GM23338 (cell line): ENCODE measurements at regions not wholly inside any gene's neighbourhood (a gene's known extent, or its start where the extent isn't known, plus 50 kb on each side); places are given as distances from the start of the nearest gene placed in this dataset.

Source experiments
- ATAC-seq: fragments of 200-7000 bp; cut with Tn5 transposase; 3 replicates; pipeline ENCODE4 v1.9.1; 2020
- DNase-seq: peaks from one replicate; pipeline ENCODE4 v3.0.0-alpha.2; 2015; ENCODE audit warnings: low spot score
- H2AFZ ChIP-seq: fragments of 200-600 bp; sonication (generic); 2 replicates; pipeline ENCODE4 v1.8.0; 2016; ENCODE audit warnings: antibody characterized with exemption, mild to moderate bottlenecking, moderate library complexity
- H3F3A ChIP-seq: fragments of 200-600 bp; sonication (generic); replicated peaks from 2 replicates; pipeline ENCODE4 v1.8.0; 2017; ENCODE audit warnings: antibody characterized with exemption, mixed run types, low read depth
- H3K27ac ChIP-seq: fragments of 200-600 bp; sonication (generic); 2 replicates; pipeline ENCODE4 v1.6.1; 2016; ENCODE audit warnings: low read depth
- H3K27me3 ChIP-seq: fragments of 200-600 bp; sonication (generic); 2 replicates; pipeline ENCODE4 v1.8.0; 2016; ENCODE audit warnings: mild to moderate bottlenecking, mixed run types, moderate library complexity; ENCODE audit not compliant: insufficient read depth
- H3K36me3 ChIP-seq: fragments of 200-600 bp; sonication (generic); 2 replicates; pipeline ENCODE4 v1.8.0; 2016; ENCODE audit warnings: mild to moderate bottlenecking; ENCODE audit not compliant: insufficient read depth
- H3K4me1 ChIP-seq: fragments of 200-600 bp; sonication (generic); 2 replicates; pipeline ENCODE4 v1.8.0; 2016; ENCODE audit warnings: mild to moderate bottlenecking, moderate library complexity; ENCODE audit not compliant: insufficient read depth
- H3K4me2 ChIP-seq: fragments of 200-600 bp; sonication (generic); 2 replicates; pipeline ENCODE4 v1.7.1; 2017; ENCODE audit warnings: mixed run types
- H3K4me3 ChIP-seq: fragments of 200-600 bp; sonication (generic); 2 replicates; pipeline ENCODE4 v1.6.1; 2016; ENCODE audit warnings: mixed run types
- H3K79me2 ChIP-seq: fragments of 200-600 bp; sonication (generic); replicated peaks from 2 replicates; pipeline ENCODE4 v1.8.0; 2017; ENCODE audit warnings: mild to moderate bottlenecking; ENCODE audit not compliant: insufficient read depth
- H3K9me2 ChIP-seq: fragments of 200-600 bp; sonication (generic); 2 replicates; pipeline ENCODE4 v1.8.0; 2017; ENCODE audit not compliant: insufficient read depth
- H4K20me1 ChIP-seq: fragments of 200-600 bp; sonication (generic); replicated peaks from 2 replicates; pipeline ENCODE4 v1.8.0; 2017; ENCODE audit warnings: mild to moderate bottlenecking; ENCODE audit not compliant: insufficient read depth
- H3K27ac Mint-ChIP-seq: 2 replicates; pipeline ENCODE4 v1.8.0; 2020; ENCODE audit warnings: inconsistent platforms, mild to moderate bottlenecking, moderate library complexity, mixed read lengths
- H3K27me3 Mint-ChIP-seq: 3 replicates; pipeline ENCODE4 v1.8.0; 2022; ENCODE audit warnings: low read depth, mild to moderate bottlenecking, moderate library complexity, mixed read lengths, inconsistent platforms; ENCODE audit not compliant: insufficient read depth, poor library complexity
- H3K36me3 Mint-ChIP-seq: 3 replicates; pipeline ENCODE4 v1.8.0; 2021; ENCODE audit warnings: low read depth, mild to moderate bottlenecking, inconsistent platforms, moderate library complexity, mixed read lengths
- H3K4me1 Mint-ChIP-seq: 3 replicates; pipeline ENCODE4 v1.8.0; 2020; ENCODE audit warnings: mild to moderate bottlenecking, inconsistent platforms, mixed read lengths
- H3K4me3 Mint-ChIP-seq: 3 replicates; pipeline ENCODE4 v1.8.0; 2021; ENCODE audit warnings: moderate library complexity, mild to moderate bottlenecking, inconsistent platforms, mixed read lengths
- H3K9me3 Mint-ChIP-seq: 3 replicates; pipeline ENCODE4 v1.8.0; 2020; ENCODE audit warnings: moderate library complexity, mild to moderate bottlenecking, inconsistent platforms, mixed read lengths
- CREB1 ChIP-seq: fragments of 250-450 bp; sonication (Bioruptor Pico); IDR thresholded peaks from 2 replicates; pipeline ENCODE4 v1.5.0; 2020; ENCODE audit warnings: low read depth, mild to moderate bottlenecking, moderate library complexity
- EZH2 ChIP-seq: fragments of 200-600 bp; sonication (generic); IDR thresholded peaks from one replicate; pipeline ENCODE4 v1.8.0; 2017; ENCODE audit warnings: antibody characterized with exemption, mild to moderate bottlenecking, low read depth; ENCODE audit not compliant: unreplicated experiment
- EZH2phosphoT487 ChIP-seq: fragments of 200-600 bp; sonication (generic); IDR thresholded peaks from one replicate; pipeline ENCODE4 v1.8.1; 2018; ENCODE audit warnings: antibody characterized with exemption; ENCODE audit not compliant: unreplicated experiment
- JUNB ChIP-seq: IDR thresholded peaks from one replicate; pipeline ENCODE4 v1.6.1; 2016; ENCODE audit warnings: antibody characterized with exemption; ENCODE audit not compliant: unreplicated experiment
- NANOG ChIP-seq: IDR thresholded peaks from 2 replicates; pipeline ENCODE4 v1.6.1; 2016; ENCODE audit warnings: antibody characterized with exemption, borderline replicate concordance
- POLR2AphosphoS5 ChIP-seq: IDR thresholded peaks from 2 replicates; pipeline ENCODE4 v1.6.1; 2016; ENCODE audit warnings: antibody characterized with exemption, low read depth
- STAT1 ChIP-seq: IDR thresholded peaks from one replicate; pipeline ENCODE4 v1.6.1; 2016; ENCODE audit warnings: antibody characterized with exemption; ENCODE audit not compliant: unreplicated experiment
- ZNF114 ChIP-seq: fragments of 250-450 bp; sonication (Bioruptor Pico); IDR thresholded peaks from 2 replicates; pipeline ENCODE4 v1.5.0; 2020; ENCODE audit warnings: mild to moderate bottlenecking, moderate library complexity
- ZNF331 ChIP-seq: fragments of 250-450 bp; sonication (Bioruptor Pico); IDR thresholded peaks from 2 replicates; pipeline ENCODE4 v1.5.0; 2020; ENCODE audit warnings: low read depth, mild to moderate bottlenecking, moderate library complexity
- TF ChIP-seq, protein P1 (sequence below): IDR thresholded peaks from one replicate; pipeline ENCODE4 v1.6.1; 2018; ENCODE audit warnings: antibody characterized with exemption; ENCODE audit not compliant: unreplicated experiment
- TF ChIP-seq, protein P2 (sequence below): IDR thresholded peaks from 2 replicates; pipeline ENCODE4 v1.6.1; 2016; ENCODE audit warnings: antibody characterized with exemption
- TF ChIP-seq, protein P3 (sequence below), 2 experiments: fragments of 200-600 bp in 1 of 2; sonication (generic) in 1 of 2; conservative IDR thresholded peaks; 2 replicates each; pipeline versions ENCODE4 v1.5.1 to v1.6.1; 2016 to 2017; ENCODE audit warnings: antibody characterized with exemption in 2 of 2, low read depth in 2 of 2, mild to moderate bottlenecking in 2 of 2, moderate library complexity in 1 of 2

DNA sequence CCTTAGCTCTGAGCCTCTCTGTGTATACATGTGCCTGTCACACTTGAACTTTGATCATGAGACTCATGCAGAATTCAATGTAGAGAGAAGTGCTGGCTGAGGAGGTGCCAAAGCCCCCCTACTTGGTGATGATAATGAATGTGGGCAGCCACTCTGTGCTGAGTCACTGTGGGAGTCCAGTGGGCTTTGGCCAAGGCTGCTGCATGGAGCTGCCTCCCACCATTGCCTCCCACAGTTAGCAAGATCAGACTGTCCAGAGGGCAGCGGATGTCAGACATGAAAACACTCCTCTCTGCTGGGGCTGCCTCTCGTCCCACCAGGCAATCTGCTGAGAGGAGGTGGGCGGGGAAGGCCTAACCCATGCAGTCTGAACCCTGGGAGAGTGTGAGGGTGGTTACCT, 180.3 kb downstream of the SH2D4B start (continued):
- TF ChIP-seq NANOG (no peak), POLR2AphosphoS5 (no peak), STAT1 (no peak), CREB1 (CRISPR knock-in tag) (no peak), ZNF331 (CRISPR knock-in tag) (no peak), EZH2phosphoT487 (no peak), ZNF114 (CRISPR knock-in tag) (no peak), EZH2 (no peak), JUNB (no peak)
- TF ChIP-seq, protein P1, sequence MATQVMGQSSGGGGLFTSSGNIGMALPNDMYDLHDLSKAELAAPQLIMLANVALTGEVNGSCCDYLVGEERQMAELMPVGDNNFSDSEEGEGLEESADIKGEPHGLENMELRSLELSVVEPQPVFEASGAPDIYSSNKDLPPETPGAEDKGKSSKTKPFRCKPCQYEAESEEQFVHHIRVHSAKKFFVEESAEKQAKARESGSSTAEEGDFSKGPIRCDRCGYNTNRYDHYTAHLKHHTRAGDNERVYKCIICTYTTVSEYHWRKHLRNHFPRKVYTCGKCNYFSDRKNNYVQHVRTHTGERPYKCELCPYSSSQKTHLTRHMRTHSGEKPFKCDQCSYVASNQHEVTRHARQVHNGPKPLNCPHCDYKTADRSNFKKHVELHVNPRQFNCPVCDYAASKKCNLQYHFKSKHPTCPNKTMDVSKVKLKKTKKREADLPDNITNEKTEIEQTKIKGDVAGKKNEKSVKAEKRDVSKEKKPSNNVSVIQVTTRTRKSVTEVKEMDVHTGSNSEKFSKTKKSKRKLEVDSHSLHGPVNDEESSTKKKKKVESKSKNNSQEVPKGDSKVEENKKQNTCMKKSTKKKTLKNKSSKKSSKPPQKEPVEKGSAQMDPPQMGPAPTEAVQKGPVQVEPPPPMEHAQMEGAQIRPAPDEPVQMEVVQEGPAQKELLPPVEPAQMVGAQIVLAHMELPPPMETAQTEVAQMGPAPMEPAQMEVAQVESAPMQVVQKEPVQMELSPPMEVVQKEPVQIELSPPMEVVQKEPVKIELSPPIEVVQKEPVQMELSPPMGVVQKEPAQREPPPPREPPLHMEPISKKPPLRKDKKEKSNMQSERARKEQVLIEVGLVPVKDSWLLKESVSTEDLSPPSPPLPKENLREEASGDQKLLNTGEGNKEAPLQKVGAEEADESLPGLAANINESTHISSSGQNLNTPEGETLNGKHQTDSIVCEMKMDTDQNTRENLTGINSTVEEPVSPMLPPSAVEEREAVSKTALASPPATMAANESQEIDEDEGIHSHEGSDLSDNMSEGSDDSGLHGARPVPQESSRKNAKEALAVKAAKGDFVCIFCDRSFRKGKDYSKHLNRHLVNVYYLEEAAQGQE, result no peak
- TF ChIP-seq, protein P2, sequence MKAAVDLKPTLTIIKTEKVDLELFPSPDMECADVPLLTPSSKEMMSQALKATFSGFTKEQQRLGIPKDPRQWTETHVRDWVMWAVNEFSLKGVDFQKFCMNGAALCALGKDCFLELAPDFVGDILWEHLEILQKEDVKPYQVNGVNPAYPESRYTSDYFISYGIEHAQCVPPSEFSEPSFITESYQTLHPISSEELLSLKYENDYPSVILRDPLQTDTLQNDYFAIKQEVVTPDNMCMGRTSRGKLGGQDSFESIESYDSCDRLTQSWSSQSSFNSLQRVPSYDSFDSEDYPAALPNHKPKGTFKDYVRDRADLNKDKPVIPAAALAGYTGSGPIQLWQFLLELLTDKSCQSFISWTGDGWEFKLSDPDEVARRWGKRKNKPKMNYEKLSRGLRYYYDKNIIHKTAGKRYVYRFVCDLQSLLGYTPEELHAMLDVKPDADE, result no peak
- TF ChIP-seq, protein P3, sequence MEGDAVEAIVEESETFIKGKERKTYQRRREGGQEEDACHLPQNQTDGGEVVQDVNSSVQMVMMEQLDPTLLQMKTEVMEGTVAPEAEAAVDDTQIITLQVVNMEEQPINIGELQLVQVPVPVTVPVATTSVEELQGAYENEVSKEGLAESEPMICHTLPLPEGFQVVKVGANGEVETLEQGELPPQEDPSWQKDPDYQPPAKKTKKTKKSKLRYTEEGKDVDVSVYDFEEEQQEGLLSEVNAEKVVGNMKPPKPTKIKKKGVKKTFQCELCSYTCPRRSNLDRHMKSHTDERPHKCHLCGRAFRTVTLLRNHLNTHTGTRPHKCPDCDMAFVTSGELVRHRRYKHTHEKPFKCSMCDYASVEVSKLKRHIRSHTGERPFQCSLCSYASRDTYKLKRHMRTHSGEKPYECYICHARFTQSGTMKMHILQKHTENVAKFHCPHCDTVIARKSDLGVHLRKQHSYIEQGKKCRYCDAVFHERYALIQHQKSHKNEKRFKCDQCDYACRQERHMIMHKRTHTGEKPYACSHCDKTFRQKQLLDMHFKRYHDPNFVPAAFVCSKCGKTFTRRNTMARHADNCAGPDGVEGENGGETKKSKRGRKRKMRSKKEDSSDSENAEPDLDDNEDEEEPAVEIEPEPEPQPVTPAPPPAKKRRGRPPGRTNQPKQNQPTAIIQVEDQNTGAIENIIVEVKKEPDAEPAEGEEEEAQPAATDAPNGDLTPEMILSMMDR (conservative IDR thresholded peaks at IDR 0.05; ENCODE audit: low read depth in 2 of 2), result no peak

DNA sequence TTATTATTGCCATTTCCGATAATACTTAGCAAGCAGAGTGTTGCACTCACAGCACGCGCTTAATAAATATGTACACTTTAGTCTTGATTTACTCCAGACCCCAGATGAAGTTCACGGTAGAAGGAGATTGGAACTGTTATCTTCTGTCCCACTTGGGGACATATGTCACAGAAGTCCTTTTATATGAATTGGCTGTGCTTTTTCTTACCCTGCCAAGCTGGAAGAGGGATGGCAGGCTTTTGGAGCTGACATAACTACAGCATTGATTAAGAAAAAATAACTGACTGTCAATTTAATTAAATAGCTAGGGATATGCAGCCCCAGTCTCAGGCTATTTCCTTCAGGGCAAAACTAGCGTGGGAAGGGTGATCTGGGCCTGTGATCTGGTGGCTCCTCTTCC, 182.2 kb downstream of the SH2D4B start:
- Histone ChIP-seq H3K4me1 (no peaks in the 10 kb centered on the region), H3K27me3 (no peaks in the 10 kb centered on the region), H3K4me3 (no peak overlapping the region), H3K27ac (no peak overlapping the region), H3F3A (no peaks in the 10 kb centered on the region), H4K20me1 (no peaks in the 10 kb centered on the region), H3K4me2 (no peak overlapping the region), H3K9me2 (no peaks in the 10 kb centered on the region), H3K36me3 (no peaks in the 10 kb centered on the region), H2AFZ (no peak overlapping the region), H3K79me2 (no peaks in the 10 kb centered on the region)
- no peak for ATAC-seq
- no peak overlapping the region for H3K4me3 Mint-ChIP-seq
- H3K4me1 Mint-ChIP-seq, result no peaks in the 10 kb centered on the region
- DNase-seq, result no peak
- no peak for TF ChIP-seq NANOG
- no peak for TF ChIP-seq ZNF331 (CRISPR knock-in tag)
- no peak for TF ChIP-seq POLR2AphosphoS5
- TF ChIP-seq, protein P2, result no peak
- TF ChIP-seq EZH2phosphoT487, result no peak
- no peak overlapping the region for H3K27ac Mint-ChIP-seq
- no peaks in the 10 kb centered on the region; the same call in 1 of the 3 replicates for H3K36me3 Mint-ChIP-seq
- H3K9me3 Mint-ChIP-seq, result peaks cover 8% of the 10 kb centered on the region; the same call in 2 of the 3 replicates
- peaks cover 11% of the 10 kb centered on the region for H3K27me3 Mint-ChIP-seq
